Subcutaneous abdominal adipose tissue (tissue), 5 donors: ENCODE measurements at regions not wholly inside any gene's neighbourhood (a gene's known extent, or its start where the extent isn't known, plus 50 kb on each side); places are given as distances from the start of the nearest gene placed in this dataset.

Source experiments
- H3K27ac ChIP-seq: one replicate; pipeline ENCODE4 v1.7.0; 2013; ENCODE audit warnings: low read depth, mild to moderate bottlenecking, inconsistent platforms, low read length, moderate library complexity
- H3K27me3 ChIP-seq, 5 donors: one replicate each; pipeline ENCODE4 v1.7.0; 2013; ENCODE audit warnings: low read length in 5 of 5, inconsistent platforms in 1 of 5; ENCODE audit not compliant: control insufficient read depth in 5 of 5, insufficient read depth in 4 of 5
- H3K36me3 ChIP-seq, 5 donors: one replicate each; pipeline ENCODE4 v1.7.0; 2013; ENCODE audit warnings: low read length in 5 of 5; ENCODE audit not compliant: control insufficient read depth in 5 of 5, insufficient read depth in 5 of 5
- H3K4me1 ChIP-seq, 5 donors: one replicate each; pipeline ENCODE4 v1.7.0; 2013; ENCODE audit warnings: low read length in 5 of 5, mild to moderate bottlenecking in 3 of 5, moderate library complexity in 1 of 5; ENCODE audit not compliant: control insufficient read depth in 5 of 5, insufficient read depth in 5 of 5
- H3K4me3 ChIP-seq, 5 donors: one replicate each; pipeline ENCODE4 v1.7.0; 2013; ENCODE audit warnings: low read length in 5 of 5, low read depth in 1 of 5
- H3K9ac ChIP-seq, 5 donors: one replicate each; pipeline ENCODE4 v1.7.0; 2013; ENCODE audit warnings: low read length in 5 of 5, mild to moderate bottlenecking in 4 of 5, moderate library complexity in 3 of 5
- H3K9me3 ChIP-seq, 5 donors: one replicate each; pipeline ENCODE4 v1.7.0; 2013; ENCODE audit warnings: low read length in 5 of 5; ENCODE audit not compliant: control insufficient read depth in 5 of 5
- donor health status: healthy.
- donor health status: healthy.
- donor health status: healthy.
- donor health status: healthy.
- donor health status: healthy.

- Histone ChIP-seq H3K4me1 (no peaks in the 10 kb centered on the region), H3K9ac (no peak overlapping the region), H3K27ac (no peak overlapping the region), H3K4me3 (no peak overlapping the region), H3K27me3 (no peaks in the 10 kb centered on the region), H3K9me3 (no peaks in the 10 kb centered on the region), H3K36me3 (no peaks in the 10 kb centered on the region)
These were observed 269.5 kb upstream of the ATP11B start for GRCh38 chr3:182523836-182524235.

GRCh38 chr3:182524711-182525401 is 268.4 kb upstream of the ATP11B start:
- no peak overlapping the region for H3K4me3 ChIP-seq
- no peak overlapping the region for H3K9ac ChIP-seq
- H3K36me3 ChIP-seq = no peaks in the 10 kb centered on the region
- H3K27me3 ChIP-seq = no peaks in the 10 kb centered on the region
- no peaks in the 10 kb centered on the region for H3K9me3 ChIP-seq
- H3K27ac ChIP-seq = no peak overlapping the region
- no peaks in the 10 kb centered on the region for H3K4me1 ChIP-seq

DNA sequence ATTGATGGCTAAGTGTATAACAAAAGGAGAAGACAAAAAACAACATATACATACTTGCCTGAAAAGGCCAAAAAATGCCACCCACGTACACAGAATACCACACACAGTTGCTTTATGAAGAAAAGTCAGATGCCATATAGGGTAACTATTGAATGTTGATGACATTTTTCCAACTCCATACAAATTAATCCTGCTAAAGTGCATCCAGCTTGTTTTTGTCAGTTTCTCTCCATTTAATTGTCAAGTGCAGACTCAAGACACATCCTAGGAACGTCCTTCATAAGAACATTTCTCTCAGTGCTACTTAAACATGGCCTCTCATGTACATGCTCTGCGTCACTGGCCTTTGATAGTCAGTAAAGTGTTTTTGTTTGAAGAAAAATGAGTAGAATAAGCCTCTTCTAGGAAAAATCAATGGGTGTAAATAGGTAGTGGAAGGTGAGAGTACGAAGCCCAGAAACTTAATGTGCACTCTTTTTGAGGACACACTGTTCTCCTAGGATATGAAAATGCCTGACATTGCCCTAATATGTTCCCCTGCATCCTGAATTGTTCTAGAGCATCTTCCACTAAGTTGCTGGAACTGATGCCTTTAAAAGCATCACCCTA is 267.4 kb upstream of the ATP11B start:
- H3K4me3 ChIP-seq = no peak overlapping the region
- H3K9ac ChIP-seq = no peak overlapping the region
- H3K4me1 ChIP-seq = no peaks in the 10 kb centered on the region
- H3K9me3 ChIP-seq = no peaks in the 10 kb centered on the region
- H3K27me3 ChIP-seq = no peaks in the 10 kb centered on the region
- H3K36me3 ChIP-seq = no peaks in the 10 kb centered on the region
- no peak overlapping the region for H3K27ac ChIP-seq

DNA sequence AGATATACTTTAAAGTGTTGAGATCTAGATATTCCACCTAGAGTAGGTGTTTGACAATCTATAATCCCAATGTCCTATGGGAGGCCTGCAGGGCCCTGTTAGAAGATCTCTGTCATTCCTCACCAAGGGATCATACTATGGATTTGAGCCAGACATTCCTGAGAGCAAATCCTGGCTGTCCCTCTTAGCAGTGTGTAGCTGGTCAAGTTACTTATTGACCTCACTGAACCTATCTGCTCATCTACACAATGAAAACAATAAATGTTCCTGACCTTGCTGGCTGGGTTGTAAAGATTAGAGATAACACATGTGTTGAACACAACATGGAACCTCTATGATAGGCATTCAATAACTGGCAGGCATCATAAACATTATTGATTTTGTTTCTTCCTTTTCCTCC is 265.6 kb upstream of the ATP11B start:
- Histone ChIP-seq H3K27ac (no peak overlapping the region), H3K9me3 (no peaks in the 10 kb centered on the region), H3K36me3 (no peaks in the 10 kb centered on the region), H3K4me1 (no peaks in the 10 kb centered on the region), H3K9ac (no peak overlapping the region), H3K27me3 (no peaks in the 10 kb centered on the region), H3K4me3 (no peak overlapping the region)

GRCh38 chr3:182530316-182530715 is 263.0 kb upstream of the ATP11B start:
- Histone ChIP-seq H3K4me1 (no peaks in the 10 kb centered on the region), H3K9ac (no peak overlapping the region), H3K36me3 (no peaks in the 10 kb centered on the region), H3K9me3 (no peaks in the 10 kb centered on the region), H3K4me3 (no peak overlapping the region), H3K27ac (no peak overlapping the region), H3K27me3 (no peaks in the 10 kb centered on the region)

DNA sequence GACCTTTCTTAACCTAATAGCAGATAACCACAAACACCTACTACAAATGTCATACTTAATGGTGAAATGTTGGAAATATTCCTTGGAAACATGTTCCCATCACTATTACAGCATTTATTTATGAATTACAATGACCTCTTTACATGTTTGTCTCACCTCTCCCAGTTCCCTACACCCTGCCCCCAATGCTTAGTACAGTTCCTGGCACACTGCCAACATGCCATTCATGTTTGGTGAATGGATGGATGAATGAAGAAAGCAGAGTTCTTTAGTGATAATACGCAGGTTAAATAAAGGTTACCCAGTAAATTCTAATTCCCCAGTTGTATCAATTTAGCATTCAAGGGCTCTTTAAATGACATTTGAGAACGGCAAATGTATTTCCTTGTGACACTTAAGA is 259.9 kb upstream of the ATP11B start:
- Histone ChIP-seq H3K9me3 (no peaks in the 10 kb centered on the region), H3K4me3 (no peak overlapping the region), H3K27me3 (no peaks in the 10 kb centered on the region), H3K27ac (no peak overlapping the region), H3K4me1 (no peaks in the 10 kb centered on the region), H3K36me3 (no peaks in the 10 kb centered on the region), H3K9ac (no peak overlapping the region)

DNA sequence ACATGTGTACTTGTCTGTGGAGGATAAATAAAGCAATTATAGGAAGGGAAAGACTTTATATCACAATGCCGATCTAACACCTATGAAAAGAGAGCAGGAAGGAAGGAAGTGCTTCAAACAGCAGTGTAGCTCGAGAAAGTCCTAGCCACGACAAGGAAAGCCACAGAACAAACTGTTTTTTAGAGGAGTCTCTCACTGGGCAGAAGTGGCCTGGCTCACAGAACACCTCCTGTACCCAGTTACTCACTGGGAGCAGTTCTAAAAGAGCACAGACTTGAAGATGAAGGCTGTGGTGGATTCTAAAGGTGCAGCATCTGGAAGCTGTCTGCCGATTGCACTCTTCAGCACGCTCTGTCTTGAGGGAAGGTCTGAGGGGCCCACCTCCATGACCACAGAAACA is 248.8 kb upstream of the ATP11B start:
- H3K4me1 ChIP-seq = no peaks in the 10 kb centered on the region
- no peaks in the 10 kb centered on the region for H3K36me3 ChIP-seq
- no peaks in the 10 kb centered on the region for H3K27me3 ChIP-seq
- H3K27ac ChIP-seq = no peak overlapping the region
- H3K4me3 ChIP-seq = no peak overlapping the region
- H3K9ac ChIP-seq = no peak overlapping the region
- H3K9me3 ChIP-seq = no peaks in the 10 kb centered on the region

DNA sequence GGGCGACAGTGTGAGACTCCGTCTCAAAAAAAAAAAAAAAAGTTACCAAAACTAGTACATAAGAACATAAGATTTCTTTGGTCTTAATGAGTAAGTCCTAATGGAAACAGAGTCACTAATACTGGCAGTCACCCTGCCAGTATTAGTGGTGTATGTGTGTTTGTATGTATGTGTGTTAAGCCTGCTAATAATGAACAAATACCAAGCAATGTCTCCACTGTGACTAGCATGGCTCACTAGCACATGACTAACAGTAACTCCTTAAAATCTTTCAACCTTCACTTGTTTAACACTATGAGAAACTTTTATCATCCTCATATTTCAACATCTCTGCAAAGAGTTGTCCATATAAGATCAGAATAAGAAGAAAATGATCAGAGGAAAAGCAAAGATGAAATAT is 231.0 kb upstream of the ATP11B start:
- no peak overlapping the region for H3K9ac ChIP-seq
- H3K27ac ChIP-seq = no peak overlapping the region
- no peaks in the 10 kb centered on the region for H3K27me3 ChIP-seq
- H3K36me3 ChIP-seq = no peaks in the 10 kb centered on the region
- no peak overlapping the region for H3K4me3 ChIP-seq
- peaks cover 0 to 9% (median 5%) of the 10 kb centered on the region in 5 donors for H3K9me3 ChIP-seq
- no peaks in the 10 kb centered on the region for H3K4me1 ChIP-seq

GRCh38 chr3:182565916-182566796 is 227.1 kb upstream of the ATP11B start:
- Histone ChIP-seq H3K36me3 (no peaks in the 10 kb centered on the region), H3K9ac (no peak overlapping the region), H3K9me3 (peaks cover 0 to 2% (median 0%) of the 10 kb centered on the region in 5 donors), H3K27me3 (no peaks in the 10 kb centered on the region), H3K4me1 (no peaks in the 10 kb centered on the region), H3K27ac (no peak overlapping the region), H3K4me3 (no peak overlapping the region)

DNA sequence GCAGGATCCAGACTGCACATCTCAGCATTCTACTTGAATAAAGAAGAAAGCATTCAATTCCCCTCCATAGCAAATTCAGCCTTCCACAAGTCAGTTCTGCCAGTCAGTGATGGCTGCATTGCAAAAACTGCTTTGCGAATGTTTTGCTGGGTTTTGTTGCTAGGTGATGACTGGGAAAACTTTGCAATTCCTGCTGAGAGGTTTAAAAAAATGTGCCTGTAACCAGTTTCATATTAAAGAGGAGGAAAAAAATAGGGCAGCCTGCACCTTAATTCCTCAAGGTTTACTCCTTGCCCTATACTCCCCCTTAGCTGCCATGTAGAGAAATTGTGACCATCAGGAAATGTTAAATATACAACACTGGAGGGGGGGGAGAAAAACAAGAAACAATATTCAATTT is 225.6 kb upstream of the ATP11B start:
- H3K36me3 ChIP-seq = no peaks in the 10 kb centered on the region
- no peak overlapping the region for H3K27ac ChIP-seq
- H3K9ac ChIP-seq = no peak overlapping the region
- H3K4me1 ChIP-seq = peaks cover 0 to 3% (median 0%) of the 10 kb centered on the region in 5 donors
- peaks cover 0 to 2% (median 0%) of the 10 kb centered on the region in 5 donors for H3K27me3 ChIP-seq
- H3K4me3 ChIP-seq = no peak overlapping the region
- peaks cover 0 to 2% (median 1%) of the 10 kb centered on the region in 5 donors for H3K9me3 ChIP-seq
